HEK293T (cell line): ENCODE measurements at regions not wholly inside any gene's neighbourhood (a gene's known extent, or its start where the extent isn't known, plus 50 kb on each side); places are given as distances from the start of the nearest gene placed in this dataset.

ENCODE experiments used
- CTCF ChIA-PET: fragments of 350-600 bp; formaldehyde crosslinking; extraction: SDS; loops from one replicate; lab custom pipeline; 2021; ENCODE audit warnings: antibody characterized with exemption, inconsistent platforms; lab: Yijun Ruan, JAX
- POLR2A ChIA-PET: fragments of 350-600 bp; formaldehyde crosslinking; extraction: SDS; loops from one replicate; lab custom pipeline; 2020; ENCODE audit warnings: antibody characterized with exemption, inconsistent platforms; lab: Yijun Ruan, JAX
- DNase-seq: peaks from one replicate; pipeline ENCODE4 v3.0.0; 2012; ENCODE audit warnings: mixed read lengths; ENCODE audit errors: extremely low spot score
- ARNT ChIP-seq: fragments of 450-650 bp; IDR thresholded peaks from 2 replicates; pipeline ENCODE4 v1.6.1; 2017; ENCODE audit warnings: mild to moderate bottlenecking
- BHLHE40 ChIP-seq: fragments of 450-650 bp; IDR thresholded peaks from 2 replicates; pipeline ENCODE4 v1.6.1; 2016; ENCODE audit warnings: mild to moderate bottlenecking, moderate library complexity, borderline replicate concordance
- CTBP1 ChIP-seq: fragments of 450-650 bp; IDR thresholded peaks from 2 replicates; pipeline ENCODE4 v1.6.1; 2016; ENCODE audit warnings: borderline replicate concordance
- ELF4 ChIP-seq: fragments of 450-650 bp; IDR thresholded peaks from 2 replicates; pipeline ENCODE4 v1.6.1; 2017; ENCODE audit warnings: antibody characterized with exemption
- FOXA1 ChIP-seq: fragments of 450-650 bp; IDR thresholded peaks from 2 replicates; pipeline ENCODE4 v1.6.1; 2016; ENCODE audit warnings: mild to moderate bottlenecking
- FOXK2 ChIP-seq: fragments of 450-650 bp; IDR thresholded peaks from 2 replicates; pipeline ENCODE4 v1.6.1; 2016; ENCODE audit warnings: mild to moderate bottlenecking
- FOXM1 ChIP-seq: fragments of 450-650 bp; IDR thresholded peaks from 2 replicates; pipeline ENCODE4 v1.6.1; 2017; ENCODE audit warnings: mild to moderate bottlenecking, borderline replicate concordance
- HDGF ChIP-seq: fragments of 450-650 bp; IDR thresholded peaks from 2 replicates; pipeline ENCODE4 v1.6.1; 2017; ENCODE audit warnings: antibody characterized with exemption, borderline replicate concordance
- L3MBTL2 ChIP-seq: fragments of 450-650 bp; conservative IDR thresholded peaks from 2 replicates; pipeline ENCODE4 v1.6.1; 2016; ENCODE audit warnings: mild to moderate bottlenecking
- LEF1 ChIP-seq: fragments of 450-650 bp; IDR thresholded peaks from 2 replicates; pipeline ENCODE4 v1.6.1; 2017; ENCODE audit warnings: mild to moderate bottlenecking, borderline replicate concordance
- NFRKB ChIP-seq: fragments of 450-650 bp; IDR thresholded peaks from 2 replicates; pipeline ENCODE4 v1.6.1; 2016; ENCODE audit warnings: mild to moderate bottlenecking, moderate library complexity
- SP1 ChIP-seq: fragments of 450-650 bp; IDR thresholded peaks from 2 replicates; pipeline ENCODE4 v1.6.1; 2017
- SUZ12 ChIP-seq: fragments of 450-650 bp; IDR thresholded peaks from 2 replicates; pipeline ENCODE4 v1.6.1; 2016; ENCODE audit warnings: mild to moderate bottlenecking
- TARDBP ChIP-seq: fragments of 450-650 bp; IDR thresholded peaks from 2 replicates; pipeline ENCODE4 v1.6.1; 2016
- ZNF384 ChIP-seq: fragments of 450-650 bp; IDR thresholded peaks from 2 replicates; pipeline ENCODE4 v1.6.1; 2016
- TF ChIP-seq, protein P1 (sequence below): fragments of 450-650 bp; IDR thresholded peaks from 2 replicates; pipeline ENCODE4 v1.6.1; 2016

DNA sequence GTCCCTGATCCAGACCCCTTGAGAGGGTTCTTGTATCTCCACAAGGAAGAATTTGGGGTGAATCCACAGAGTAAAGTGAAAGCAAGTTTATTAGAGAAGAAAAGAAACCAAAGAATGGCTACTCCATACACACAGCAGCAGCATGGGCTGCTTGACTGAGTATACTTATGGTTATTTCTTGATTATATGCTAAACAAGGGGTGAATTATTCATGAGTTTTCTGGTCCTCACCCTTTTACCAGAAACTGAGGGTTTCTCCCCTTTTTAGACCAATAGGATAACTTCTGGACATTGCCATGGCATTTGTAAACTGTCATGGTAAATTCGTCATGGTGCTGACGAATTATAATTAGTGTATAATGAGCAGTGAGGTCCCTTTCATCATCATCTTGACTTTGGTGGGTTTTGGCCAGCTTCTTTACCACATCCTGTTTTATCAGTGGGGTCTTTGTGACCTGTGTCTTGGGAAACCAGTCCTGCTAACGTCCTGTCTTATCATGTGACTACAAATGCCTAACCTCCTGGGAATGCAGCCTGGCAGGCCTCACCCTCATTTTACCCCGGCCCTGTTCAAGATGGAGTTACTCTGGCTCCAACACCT, 121.9 kb downstream of the SPTSSA start:
- CTCF ChIA-PET: no interaction called here
- TF ChIP-seq LEF1 (no peak), FOXA1 (no peak), CTBP1 (no peak), FOXK2 (no peak), ELF4 (no peak), ZNF384 (no peak), NFRKB (no peak), TARDBP (no peak), FOXM1 (no peak), SP1 (no peak), SUZ12 (no peak), ARNT (no peak), HDGF (no peak), L3MBTL2 (no peak), BHLHE40 (no peak)
- TF ChIP-seq, protein P1, sequence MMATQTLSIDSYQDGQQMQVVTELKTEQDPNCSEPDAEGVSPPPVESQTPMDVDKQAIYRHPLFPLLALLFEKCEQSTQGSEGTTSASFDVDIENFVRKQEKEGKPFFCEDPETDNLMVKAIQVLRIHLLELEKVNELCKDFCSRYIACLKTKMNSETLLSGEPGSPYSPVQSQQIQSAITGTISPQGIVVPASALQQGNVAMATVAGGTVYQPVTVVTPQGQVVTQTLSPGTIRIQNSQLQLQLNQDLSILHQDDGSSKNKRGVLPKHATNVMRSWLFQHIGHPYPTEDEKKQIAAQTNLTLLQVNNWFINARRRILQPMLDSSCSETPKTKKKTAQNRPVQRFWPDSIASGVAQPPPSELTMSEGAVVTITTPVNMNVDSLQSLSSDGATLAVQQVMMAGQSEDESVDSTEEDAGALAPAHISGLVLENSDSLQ: no peak
- DNase-seq: no peak
- POLR2A ChIA-PET: no interaction called here

GRCh38 chr14:34338056-34338455, 124.0 kb downstream of the SPTSSA start:
- ChIA-PET POLR2A (no interaction called here), CTCF (no interaction called here)
- DNase-seq: no peak
- no peak for TF ChIP-seq ELF4
- no peak for TF ChIP-seq HDGF
- no peak for TF ChIP-seq FOXM1
- no peak for TF ChIP-seq ZNF384
- TF ChIP-seq TARDBP: no peak

GRCh38 chr14:34336501-34336900, 125.5 kb downstream of the SPTSSA start:
- DNase-seq: no peak
- ChIA-PET POLR2A (no interaction called here), CTCF (no interaction called here)
- TF ChIP-seq, protein P1: no peak
- no peak for TF ChIP-seq FOXA1
- TF ChIP-seq HDGF: no peak
- no peak for TF ChIP-seq BHLHE40
- TF ChIP-seq FOXK2: no peak
- no peak for TF ChIP-seq NFRKB

- ChIA-PET CTCF (no interaction called here), POLR2A (no interaction called here)
- no peak for DNase-seq
- TF ChIP-seq ARNT (no peak), BHLHE40 (no peak), HDGF (no peak), SP1 (no peak)
These were observed 126.1 kb downstream of the SPTSSA start for GRCh38 chr14:34335968-34336367.

DNA sequence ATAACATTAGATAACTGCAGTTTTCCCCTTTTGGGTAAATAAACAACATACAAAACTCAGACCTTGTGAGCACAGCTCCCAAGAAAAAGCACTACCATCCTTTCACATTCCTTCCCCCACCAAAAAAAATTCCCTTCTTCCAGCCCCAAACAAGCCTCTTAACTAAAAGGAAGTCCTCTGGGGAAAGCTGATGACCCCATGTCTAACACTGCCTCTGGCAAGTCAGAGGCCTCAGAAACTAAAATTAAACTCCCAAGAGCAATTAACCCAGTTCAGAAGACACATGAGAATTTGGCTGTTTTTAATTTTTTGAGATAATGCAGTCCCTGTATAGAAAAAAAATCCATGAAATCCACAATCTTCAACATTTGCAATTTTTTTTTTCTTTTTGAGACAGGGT, 127.7 kb downstream of the SPTSSA start:
- CTCF ChIA-PET: no interaction called here
- TF ChIP-seq BHLHE40 (no peak), LEF1 (no peak), ELF4 (no peak)
- POLR2A ChIA-PET: no interaction called here
- DNase-seq: no peak

DNA sequence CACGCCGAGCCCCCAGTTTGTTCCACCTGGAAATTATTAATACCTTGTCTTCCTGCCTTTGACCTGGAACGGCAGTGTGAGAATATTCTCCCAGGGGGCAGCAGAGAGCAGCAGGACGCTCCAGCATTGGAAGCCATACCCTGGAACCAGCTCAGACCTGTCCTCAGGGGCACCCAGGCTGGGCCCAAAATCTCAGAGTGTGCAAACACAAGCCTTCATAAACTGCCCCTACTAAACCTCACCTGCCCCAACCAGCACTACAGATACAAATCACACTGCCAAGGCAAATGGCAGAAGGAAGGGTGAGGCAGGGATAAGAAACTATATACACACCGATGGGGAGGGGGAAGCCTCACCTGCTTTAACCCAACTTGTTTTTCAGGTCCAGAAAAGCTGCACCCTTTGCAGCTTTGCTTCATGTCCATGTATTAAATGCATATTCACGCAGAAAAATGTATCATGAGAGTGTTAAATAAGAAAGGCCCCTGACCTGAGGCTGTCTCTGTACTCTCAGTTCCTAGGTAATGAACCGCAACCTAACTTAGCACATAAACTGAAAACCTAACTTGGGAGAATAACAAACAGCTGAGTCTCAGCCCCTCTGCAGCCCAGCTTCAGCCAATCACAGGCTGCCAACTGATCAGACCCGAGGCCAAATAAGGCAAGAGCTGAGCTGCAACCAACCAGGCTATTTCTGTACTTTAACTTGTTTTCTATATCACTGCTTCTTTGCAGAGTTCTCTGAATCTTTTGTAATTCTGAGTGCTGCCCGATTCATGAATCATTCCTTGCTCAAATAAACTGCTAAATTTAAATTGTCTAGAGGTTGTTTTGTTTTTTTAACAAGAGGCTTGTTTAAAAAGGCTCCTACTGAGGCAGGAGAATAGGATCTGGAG, 130.1 kb downstream of the SPTSSA start:
- DNase-seq: peak; percentile 64
- CTCF ChIA-PET: interaction anchor here (0.6 to 1.5 kb wide), 10 partner anchors 9 to 1767 kb away, joined by 3 to 9 read pairs (median 4); no protein-coding TSS in a partner anchor
- TF ChIP-seq, protein P1: no peak
- no peak for TF ChIP-seq FOXK2
- no peak for TF ChIP-seq NFRKB
- TF ChIP-seq TARDBP: no peak
- no peak for TF ChIP-seq ARNT
- TF ChIP-seq HDGF: no peak
- TF ChIP-seq FOXM1: no peak
- TF ChIP-seq ZNF384: no peak
- TF ChIP-seq L3MBTL2: no peak
- no peak for TF ChIP-seq SUZ12
- TF ChIP-seq BHLHE40: no peak
- no peak for TF ChIP-seq CTBP1
- TF ChIP-seq ELF4: no peak
- no peak for TF ChIP-seq FOXA1
- TF ChIP-seq LEF1: no peak
- TF ChIP-seq SP1: no peak
- POLR2A ChIA-PET: interaction anchor here (0.7 to 1.2 kb wide), 3 partner anchors 33 to 222 kb away, joined by 3 to 4 read pairs (median 3); partner anchors contain the start of gene SPTSSA
